Ascending aorta (tissue), 2 donors: ENCODE measurements at regions not wholly inside any gene's neighbourhood (a gene's known extent, or its start where the extent isn't known, plus 50 kb on each side); places are given as distances from the start of the nearest gene placed in this dataset.

Experiments
- DNase-seq, 2 donors: peaks; one replicate each; pipeline ENCODE4 v3.0.0-alpha.2; 2019; ENCODE audit warnings: low spot score in 2 of 2
- H3K27ac ChIP-seq, 2 donors: fragments of 200-600 bp; sonication (generic); one replicate each; pipeline ENCODE4 v1.5.1; 2016 to 2017; ENCODE audit warnings: mild to moderate bottlenecking in 1 of 2
- H3K27me3 ChIP-seq: fragments of 200-600 bp; sonication (generic); one replicate; pipeline ENCODE4 v1.5.1; 2017
- H3K36me3 ChIP-seq, 2 donors: fragments of 200-600 bp; sonication (generic); one replicate each; pipeline ENCODE4 v1.5.1; 2016
- H3K4me1 ChIP-seq, 2 donors: fragments of 200-600 bp; sonication (generic); one replicate each; pipeline ENCODE4 v1.5.1; 2016 to 2017; ENCODE audit warnings: mild to moderate bottlenecking in 1 of 2
- H3K4me3 ChIP-seq, 2 donors: fragments of 200-600 bp; sonication (generic); one replicate each; pipeline ENCODE4 v1.5.1; 2016 to 2017; ENCODE audit warnings: mild to moderate bottlenecking in 1 of 2
- H3K9me3 ChIP-seq, 2 donors: fragments of 200-600 bp; sonication (generic); one replicate each; pipeline ENCODE4 v1.5.1; 2016
- CTCF ChIP-seq, 3 experiments: fragments of 200-600 bp in 2 of 3; fragments of 450-650 bp in 1 of 3; sonication (generic) in 2 of 3; IDR thresholded peaks; one replicate each; pipeline ENCODE4 v1.5.1; 2016 to 2019; ENCODE audit warnings: antibody characterized with exemption in 3 of 3, mild to moderate bottlenecking in 1 of 3, moderate library complexity in 1 of 3
- intact Hi-C: fragments of 100-400 bp; cut with DNase I; formaldehyde crosslinking; loops from one replicate; pipeline ENCODE4 v1.15.1; 2023

DNA sequence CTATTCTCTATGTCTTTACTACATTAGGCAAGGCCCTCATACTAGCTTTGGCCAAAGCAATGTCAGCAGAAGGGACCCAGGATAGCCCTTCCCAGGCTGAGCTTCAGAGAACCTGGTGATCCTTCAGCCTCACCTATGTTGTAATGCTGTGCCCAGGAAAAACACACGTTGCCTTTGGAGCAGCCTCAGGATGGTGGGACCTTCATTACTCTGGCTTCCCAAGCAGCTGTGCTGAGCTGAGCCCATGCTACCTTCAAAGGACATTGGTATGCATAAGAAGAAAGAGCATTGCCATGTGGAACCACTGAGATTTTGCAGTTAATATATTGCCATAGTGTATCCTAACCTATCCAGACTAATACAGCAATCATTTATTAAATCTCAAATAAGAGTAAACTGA lies 756.4 kb upstream of the ID2 start:
- Histone ChIP-seq H3K4me3 (no peak overlapping the region), H3K9me3 (no peaks in the 10 kb centered on the region), H3K27ac (no peak overlapping the region), H3K27me3 (no peaks in the 10 kb centered on the region), H3K4me1 (no peaks in the 10 kb centered on the region), H3K36me3 (no peaks in the 10 kb centered on the region)
- DNase-seq: no peak
- intact Hi-C loops: no loop called here
- no peak for TF ChIP-seq CTCF (IDR thresholded peaks at IDR 0.05)

DNA sequence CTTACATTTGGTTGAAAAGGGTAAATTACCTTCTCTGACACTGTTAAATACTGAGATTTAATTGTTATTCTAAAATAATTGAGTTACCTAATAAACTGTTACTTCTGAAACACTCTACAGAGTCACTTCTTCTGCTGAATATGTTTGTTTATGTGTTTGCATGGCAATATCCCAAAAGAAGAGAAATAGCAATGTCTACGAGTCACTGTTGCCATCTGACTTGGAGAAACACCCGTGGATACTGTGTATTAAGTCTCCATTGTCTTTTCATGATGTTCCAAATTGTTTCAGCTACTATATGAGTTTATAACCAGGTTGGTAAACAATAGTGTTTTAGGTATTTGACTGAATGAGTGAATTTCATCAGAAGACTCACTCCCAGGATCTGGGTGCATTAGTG lies 754.2 kb upstream of the ID2 start:
- no peaks in the 10 kb centered on the region for H3K36me3 ChIP-seq
- intact Hi-C loops: no loop called here
- no peak for DNase-seq
- TF ChIP-seq CTCF (IDR thresholded peaks at IDR 0.05): no peak
- H3K27me3 ChIP-seq: no peaks in the 10 kb centered on the region
- no peaks in the 10 kb centered on the region for H3K4me1 ChIP-seq
- H3K4me3 ChIP-seq: no peak overlapping the region
- no peak overlapping the region for H3K27ac ChIP-seq
- no peaks in the 10 kb centered on the region for H3K9me3 ChIP-seq

- Histone ChIP-seq H3K4me1 (no peaks in the 10 kb centered on the region), H3K4me3 (no peak overlapping the region), H3K9me3 (no peaks in the 10 kb centered on the region), H3K36me3 (no peaks in the 10 kb centered on the region), H3K27ac (no peak overlapping the region), H3K27me3 (no peaks in the 10 kb centered on the region)
- intact Hi-C loops: no loop called here
- DNase-seq: no peak
- TF ChIP-seq CTCF (IDR thresholded peaks at IDR 0.05): no peak
These were observed 752.6 kb upstream of the ID2 start for GRCh38 chr2:7929281-7929680.

GRCh38 chr2:7930800-7931635 lies 750.8 kb upstream of the ID2 start:
- no peaks in the 10 kb centered on the region for H3K27me3 ChIP-seq
- no peaks in the 10 kb centered on the region for H3K36me3 ChIP-seq
- no peak for DNase-seq
- H3K27ac ChIP-seq: no peak overlapping the region
- H3K4me3 ChIP-seq: no peak overlapping the region
- TF ChIP-seq CTCF (IDR thresholded peaks at IDR 0.05): no peak
- H3K4me1 ChIP-seq: no peaks in the 10 kb centered on the region
- H3K9me3 ChIP-seq: no peaks in the 10 kb centered on the region
- intact Hi-C loops: no loop called here

- no peaks in the 10 kb centered on the region for H3K9me3 ChIP-seq
- H3K27ac ChIP-seq: no peak overlapping the region
- TF ChIP-seq CTCF (IDR thresholded peaks at IDR 0.05): no peak
- H3K4me3 ChIP-seq: no peak overlapping the region
- no peak for DNase-seq
- H3K4me1 ChIP-seq: no peaks in the 10 kb centered on the region
- intact Hi-C loops: no loop called here
- no peaks in the 10 kb centered on the region for H3K27me3 ChIP-seq
- no peaks in the 10 kb centered on the region for H3K36me3 ChIP-seq
These were observed 750.0 kb upstream of the ID2 start for GRCh38 chr2:7931808-7932207.
